OCI-LY7 (cell line): ENCODE measurements at regions not wholly inside any gene's neighbourhood (a gene's known extent, or its start where the extent isn't known, plus 50 kb on each side); places are given as distances from the start of the nearest gene placed in this dataset.

Source experiments
- EZH2phosphoT487 ChIP-seq: fragments of 200-600 bp; sonication (generic); IDR thresholded peaks from 2 replicates; pipeline ENCODE4 v1.6.1; 2018; ENCODE audit warnings: low read depth, borderline replicate concordance, mild to moderate bottlenecking, mixed run types, antibody characterized with exemption, low read length, moderate library complexity, mixed read lengths
- TF ChIP-seq, protein P1 (sequence below): fragments of 200-600 bp; sonication (generic); conservative IDR thresholded peaks from 2 replicates; pipeline ENCODE4 v1.5.1; 2014; ENCODE audit warnings: mild to moderate bottlenecking, antibody characterized with exemption, low read length, moderate library complexity, mixed read lengths

DNA sequence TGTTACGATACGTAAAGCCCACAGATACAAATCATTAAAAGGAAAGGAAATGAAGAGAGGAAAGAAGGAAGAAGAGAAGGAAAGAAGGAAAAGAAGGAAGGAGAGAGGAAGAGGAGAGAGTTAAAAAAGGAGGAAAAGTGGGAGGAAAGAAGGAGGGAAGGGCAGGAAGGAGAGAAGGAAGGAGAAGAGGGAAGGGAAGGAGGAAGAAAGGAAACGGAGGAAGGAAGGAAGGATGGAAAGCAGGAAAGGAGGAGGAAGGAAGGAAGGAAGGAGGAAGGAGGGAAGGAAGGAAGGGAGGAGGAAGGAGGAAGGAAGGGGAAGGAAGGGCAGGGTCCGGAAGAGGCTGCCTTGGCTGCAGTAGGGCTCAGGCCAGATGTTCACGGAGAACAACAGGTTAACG lies 95.2 kb downstream of the ENGASE start:
- TF ChIP-seq, protein P1, sequence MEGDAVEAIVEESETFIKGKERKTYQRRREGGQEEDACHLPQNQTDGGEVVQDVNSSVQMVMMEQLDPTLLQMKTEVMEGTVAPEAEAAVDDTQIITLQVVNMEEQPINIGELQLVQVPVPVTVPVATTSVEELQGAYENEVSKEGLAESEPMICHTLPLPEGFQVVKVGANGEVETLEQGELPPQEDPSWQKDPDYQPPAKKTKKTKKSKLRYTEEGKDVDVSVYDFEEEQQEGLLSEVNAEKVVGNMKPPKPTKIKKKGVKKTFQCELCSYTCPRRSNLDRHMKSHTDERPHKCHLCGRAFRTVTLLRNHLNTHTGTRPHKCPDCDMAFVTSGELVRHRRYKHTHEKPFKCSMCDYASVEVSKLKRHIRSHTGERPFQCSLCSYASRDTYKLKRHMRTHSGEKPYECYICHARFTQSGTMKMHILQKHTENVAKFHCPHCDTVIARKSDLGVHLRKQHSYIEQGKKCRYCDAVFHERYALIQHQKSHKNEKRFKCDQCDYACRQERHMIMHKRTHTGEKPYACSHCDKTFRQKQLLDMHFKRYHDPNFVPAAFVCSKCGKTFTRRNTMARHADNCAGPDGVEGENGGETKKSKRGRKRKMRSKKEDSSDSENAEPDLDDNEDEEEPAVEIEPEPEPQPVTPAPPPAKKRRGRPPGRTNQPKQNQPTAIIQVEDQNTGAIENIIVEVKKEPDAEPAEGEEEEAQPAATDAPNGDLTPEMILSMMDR: no peak
- TF ChIP-seq EZH2phosphoT487: no peak
